ENCODE measurements at regions not wholly inside any gene's neighbourhood (a gene's known extent, or its start where the extent isn't known, plus 50 kb on each side); places are given as distances from the start of the nearest gene placed in this dataset.
"Not testable (repeated sequence)": the region's sequence is repeated elsewhere in the genome, so short reads cannot be mapped to it uniquely, and the experiment has no call there.

- no peak for DNase-seq
Observed at GRCh38 chr10:125264757-125265578, 104.6 kb upstream of the CTBP2 start.

- no peak for DNase-seq
Observed at GRCh38 chr10:125264091-125264490, 103.7 kb upstream of the CTBP2 start.

- DNase-seq: no peak
Observed at GRCh38 chr10:125263551-125263950, 103.2 kb upstream of the CTBP2 start.

- DNase-seq: no peak
Observed at GRCh38 chr10:125262920-125263319, 102.6 kb upstream of the CTBP2 start.

GRCh38 chr10:125262409-125262808 lies 102.0 kb upstream of the CTBP2 start:
- no peak for DNase-seq

- DNase-seq: no peak
Observed at GRCh38 chr10:125261491-125262186, 101.3 kb upstream of the CTBP2 start.

- DNase-seq: no peak
Observed at GRCh38 chr10:125260260-125260659, 99.9 kb upstream of the CTBP2 start.

GRCh38 chr10:125259651-125260050 lies 99.3 kb upstream of the CTBP2 start:
- DNase-seq: no peak

GRCh38 chr10:125258676-125259075 lies 98.3 kb upstream of the CTBP2 start:
- DNase-seq: no peak

- no peak for DNase-seq
Observed at GRCh38 chr10:125257521-125258108, 97.3 kb upstream of the CTBP2 start.

- DNase-seq: no peak
Observed at GRCh38 chr10:125256026-125256425, 95.7 kb upstream of the CTBP2 start.

GRCh38 chr10:125252937-125253336 lies 92.6 kb upstream of the CTBP2 start:
- no peak for DNase-seq

- DNase-seq: not testable (repeated sequence)
Observed at GRCh38 chr10:125250834-125251233, 90.5 kb upstream of the CTBP2 start.

GRCh38 chr10:125249948-125250347 lies 89.6 kb upstream of the CTBP2 start:
- DNase-seq: no peak

- DNase-seq: no peak
Observed at GRCh38 chr10:125248489-125248888, 88.1 kb upstream of the CTBP2 start.

GRCh38 chr10:125247576-125247975 lies 87.2 kb upstream of the CTBP2 start:
- DNase-seq: no peak

GRCh38 chr10:125243532-125244253 lies 83.3 kb upstream of the CTBP2 start:
- no peak for DNase-seq

- no peak for DNase-seq
Observed at GRCh38 chr10:125238682-125239081, 78.3 kb upstream of the CTBP2 start.

GRCh38 chr10:125236091-125236490 lies 75.7 kb upstream of the CTBP2 start:
- DNase-seq: no peak

- no peak for DNase-seq
Observed at GRCh38 chr10:125235093-125236069, 75.0 kb upstream of the CTBP2 start.

GRCh38 chr10:125234576-125234975 lies 74.2 kb upstream of the CTBP2 start:
- DNase-seq: not testable (repeated sequence)

GRCh38 chr10:125233726-125234125 lies 73.4 kb upstream of the CTBP2 start:
- DNase-seq: no peak

Data from DMS79 (cell line).